ENCODE measurements at regions not wholly inside any gene's neighbourhood (a gene's known extent, or its start where the extent isn't known, plus 50 kb on each side); places are given as distances from the start of the nearest gene placed in this dataset.

DNA sequence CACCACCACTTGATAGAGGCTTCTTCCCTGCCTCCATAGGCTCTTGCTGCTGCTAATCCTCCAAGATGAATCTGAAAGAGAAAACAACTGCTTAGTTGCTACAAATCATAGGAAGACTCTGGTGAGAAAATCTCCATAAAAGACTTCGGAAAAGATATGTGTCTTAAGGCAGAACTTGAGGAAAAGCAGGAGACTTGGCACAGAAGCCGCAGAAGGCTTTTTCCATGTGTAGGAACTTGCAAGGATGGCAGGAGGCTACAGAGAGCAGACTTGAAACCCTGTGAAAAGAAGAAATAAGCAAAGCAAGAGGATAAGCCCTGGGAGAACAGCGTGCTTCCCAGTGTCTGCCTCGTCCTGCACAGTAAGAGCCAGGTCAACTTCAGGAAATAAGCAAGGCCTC lies 128.2 kb upstream of the NDUFV2 start:
- no TSS peak for BruUV-seq (replicated peaks)
- no peak for ATAC-seq
- Histone ChIP-seq H3K36me3 (ENCODE audit: low read depth, low read length) (no peaks in the 10 kb centered on the region), H2AFZ (ENCODE audit: low read length) (no peak overlapping the region), H3K9me2 (replicated peaks; ENCODE audit: low read length) (no peaks in the 10 kb centered on the region), H3K4me3 (ENCODE audit: low read length) (no peak overlapping the region), H4K20me1 (ENCODE audit: low read length) (no peaks in the 10 kb centered on the region), H3F3A (ENCODE audit: low read length, unreplicated experiment) (no peaks in the 10 kb centered on the region), H3K27ac (ENCODE audit: low read length) (no peak overlapping the region), H3K9ac (ENCODE audit: low read length) (no peak overlapping the region), H3K9me3 (ENCODE audit: low read length) (no peaks in the 10 kb centered on the region), H3K79me2 (ENCODE audit: low read length) (no peaks in the 10 kb centered on the region), H3K4me1 (ENCODE audit: insufficient read depth, low read length) (peaks cover 15% of the 10 kb centered on the region), H3K27me3 (ENCODE audit: low read length) (no peaks in the 10 kb centered on the region), H3K4me2 (ENCODE audit: low read length) (no peak overlapping the region)
- intact Hi-C loops (cut with micrococcal nuclease) = no loop called here
- TF ChIP-seq EZH2phosphoT487 (IDR thresholded peaks at IDR 0.05; ENCODE audit: borderline replicate concordance, low read length) = no peak
- no peak for TF ChIP-seq CTCF (conservative IDR thresholded peaks at IDR 0.05; ENCODE audit: low read depth, low read length)
- TF ChIP-seq EZH2 (IDR thresholded peaks at IDR 0.05; ENCODE audit: low read length, unreplicated experiment) = no peak
- CTCF ChIA-PET = no interaction called here
- POLR2A ChIA-PET (ENCODE audit: unreplicated experiment) = interaction anchor here (0.6 kb wide), 1 partner anchor 270 kb away, joined by 3 read pairs; no protein-coding TSS in a partner anchor
- no peak for DNase-seq

GRCh38 chr18:8974696-8975095 lies 127.8 kb upstream of the NDUFV2 start:
- H3K4me1 ChIP-seq (ENCODE audit: insufficient read depth, low read length) = peaks cover 11% of the 10 kb centered on the region
- TF ChIP-seq CTCF (conservative IDR thresholded peaks at IDR 0.05; ENCODE audit: low read depth, low read length) (no peak), EZH2phosphoT487 (IDR thresholded peaks at IDR 0.05; ENCODE audit: borderline replicate concordance, low read length) (no peak), EZH2 (IDR thresholded peaks at IDR 0.05; ENCODE audit: low read length, unreplicated experiment) (no peak)
- H3F3A ChIP-seq (ENCODE audit: low read length, unreplicated experiment) = no peaks in the 10 kb centered on the region
- H3K9me3 ChIP-seq (ENCODE audit: low read length) = no peaks in the 10 kb centered on the region
- no peak overlapping the region for H3K9ac ChIP-seq (ENCODE audit: low read length)
- no peaks in the 10 kb centered on the region for H3K9me2 ChIP-seq (replicated peaks; ENCODE audit: low read length)
- no peak overlapping the region for H3K4me2 ChIP-seq (ENCODE audit: low read length)
- H3K27me3 ChIP-seq (ENCODE audit: low read length) = no peaks in the 10 kb centered on the region
- BruUV-seq (replicated peaks) = no TSS peak
- ATAC-seq (no peak), DNase-seq (no peak)
- H3K36me3 ChIP-seq (ENCODE audit: low read depth, low read length) = no peaks in the 10 kb centered on the region
- intact Hi-C loops (cut with micrococcal nuclease) = no loop called here
- no peak overlapping the region for H3K4me3 ChIP-seq (ENCODE audit: low read length)
- H4K20me1 ChIP-seq (ENCODE audit: low read length) = no peaks in the 10 kb centered on the region
- POLR2A ChIA-PET (ENCODE audit: unreplicated experiment) = no interaction called here
- CTCF ChIA-PET = no interaction called here
- H2AFZ ChIP-seq (ENCODE audit: low read length) = no peak overlapping the region
- H3K79me2 ChIP-seq (ENCODE audit: low read length) = no peaks in the 10 kb centered on the region
- H3K27ac ChIP-seq (ENCODE audit: low read length) = no peak overlapping the region

GRCh38 chr18:8975624-8976023 lies 126.9 kb upstream of the NDUFV2 start:
- no peak for ATAC-seq
- intact Hi-C loops (cut with micrococcal nuclease) = no loop called here
- no peaks in the 10 kb centered on the region for H3K79me2 ChIP-seq (ENCODE audit: low read length)
- no peaks in the 10 kb centered on the region for H3F3A ChIP-seq (ENCODE audit: low read length, unreplicated experiment)
- POLR2A ChIA-PET (ENCODE audit: unreplicated experiment) = no interaction called here
- no peaks in the 10 kb centered on the region for H3K9me2 ChIP-seq (replicated peaks; ENCODE audit: low read length)
- H4K20me1 ChIP-seq (ENCODE audit: low read length) = no peaks in the 10 kb centered on the region
- no peak for DNase-seq
- H3K9ac ChIP-seq (ENCODE audit: low read length) = no peak overlapping the region
- no peaks in the 10 kb centered on the region for H3K9me3 ChIP-seq (ENCODE audit: low read length)
- H3K27ac ChIP-seq (ENCODE audit: low read length) = no peak overlapping the region
- H3K4me2 ChIP-seq (ENCODE audit: low read length) = no peak overlapping the region
- H3K27me3 ChIP-seq (ENCODE audit: low read length) = no peaks in the 10 kb centered on the region
- peaks cover 1% of the 10 kb centered on the region for H3K4me1 ChIP-seq (ENCODE audit: insufficient read depth, low read length)
- TF ChIP-seq CTCF (conservative IDR thresholded peaks at IDR 0.05; ENCODE audit: low read depth, low read length) (no peak), EZH2 (IDR thresholded peaks at IDR 0.05; ENCODE audit: low read length, unreplicated experiment) (no peak), EZH2phosphoT487 (IDR thresholded peaks at IDR 0.05; ENCODE audit: borderline replicate concordance, low read length) (no peak)
- CTCF ChIA-PET = no interaction called here
- no peaks in the 10 kb centered on the region for H3K36me3 ChIP-seq (ENCODE audit: low read depth, low read length)
- no peak overlapping the region for H3K4me3 ChIP-seq (ENCODE audit: low read length)
- BruUV-seq (replicated peaks) = no TSS peak
- H2AFZ ChIP-seq (ENCODE audit: low read length) = no peak overlapping the region

Data from PC-3 (cell line).